Skeletal muscle tissue (tissue), 3 donors: ENCODE measurements at regions not wholly inside any gene's neighbourhood (a gene's known extent, or its start where the extent isn't known, plus 50 kb on each side); places are given as distances from the start of the nearest gene placed in this dataset.

Experiments used
- H3K27ac ChIP-seq: one replicate; pipeline ENCODE4 v1.7.0; 2013; ENCODE audit warnings: mild to moderate bottlenecking, low read depth, low read length, inconsistent platforms
- H3K27me3 ChIP-seq, 3 donors: one replicate each; pipeline ENCODE4 v1.7.0; 2013; ENCODE audit warnings: low read length in 3 of 3; ENCODE audit not compliant: control insufficient read depth in 3 of 3, insufficient read depth in 3 of 3
- H3K36me3 ChIP-seq, 3 donors: one replicate each; pipeline ENCODE4 v1.7.0; 2013; ENCODE audit warnings: low read length in 3 of 3; ENCODE audit not compliant: control insufficient read depth in 3 of 3, insufficient read depth in 3 of 3
- H3K4me1 ChIP-seq, 3 donors: one replicate each; pipeline ENCODE4 v1.7.0; 2013; ENCODE audit warnings: low read length in 3 of 3, mild to moderate bottlenecking in 3 of 3; ENCODE audit not compliant: control insufficient read depth in 3 of 3, insufficient read depth in 3 of 3
- H3K4me3 ChIP-seq, 3 donors: one replicate each; pipeline ENCODE4 v1.7.0; 2013; ENCODE audit warnings: low read length in 3 of 3
- H3K9ac ChIP-seq, 3 donors: one replicate each; pipeline ENCODE4 v1.7.0; 2013; ENCODE audit warnings: low read length in 3 of 3, mild to moderate bottlenecking in 3 of 3, moderate library complexity in 2 of 3, low read depth in 1 of 3
- H3K9me3 ChIP-seq, 3 donors: one replicate each; pipeline ENCODE4 v1.7.0; 2013; ENCODE audit warnings: low read length in 3 of 3; ENCODE audit not compliant: control insufficient read depth in 3 of 3
- donor health status: Osteomylitis.

GRCh38 chr10:3395458-3395861 lies 222.9 kb upstream of the PITRM1 start:
- peaks cover 3 to 7% (median 3%) of the 10 kb centered on the region in 3 donors for H3K27me3 ChIP-seq
- no peak overlapping the region for H3K4me3 ChIP-seq
- H3K9me3 ChIP-seq, result peaks cover 0 to 4% (median 2%) of the 10 kb centered on the region in 3 donors
- H3K4me1 ChIP-seq, result peaks cover 0 to 6% (median 3%) of the 10 kb centered on the region in 3 donors
- H3K27ac ChIP-seq, result no peak overlapping the region
- H3K36me3 ChIP-seq, result no peaks in the 10 kb centered on the region
- H3K9ac ChIP-seq, result no peak overlapping the region

GRCh38 chr10:3395041-3395440 lies 222.5 kb upstream of the PITRM1 start:
- Histone ChIP-seq H3K9me3 (peaks cover 0 to 4% (median 2%) of the 10 kb centered on the region in 3 donors), H3K27ac (no peak overlapping the region), H3K27me3 (peaks cover 3 to 7% (median 3%) of the 10 kb centered on the region in 3 donors), H3K4me3 (no peak overlapping the region), H3K9ac (no peak overlapping the region), H3K36me3 (no peaks in the 10 kb centered on the region), H3K4me1 (peaks cover 0 to 6% (median 3%) of the 10 kb centered on the region in 3 donors)

- Histone ChIP-seq H3K9ac (no peak overlapping the region), H3K4me1 (peaks cover 0 to 4% (median 0%) of the 10 kb centered on the region in 3 donors), H3K4me3 (no peak overlapping the region), H3K36me3 (no peaks in the 10 kb centered on the region), H3K27me3 (peaks cover 3 to 7% (median 3%) of the 10 kb centered on the region in 3 donors), H3K9me3 (peaks cover 0 to 4% (median 2%) of the 10 kb centered on the region in 3 donors), H3K27ac (no peak overlapping the region)
Measured at GRCh38 chr10:3393958-3394357, 221.4 kb upstream of the PITRM1 start.

DNA sequence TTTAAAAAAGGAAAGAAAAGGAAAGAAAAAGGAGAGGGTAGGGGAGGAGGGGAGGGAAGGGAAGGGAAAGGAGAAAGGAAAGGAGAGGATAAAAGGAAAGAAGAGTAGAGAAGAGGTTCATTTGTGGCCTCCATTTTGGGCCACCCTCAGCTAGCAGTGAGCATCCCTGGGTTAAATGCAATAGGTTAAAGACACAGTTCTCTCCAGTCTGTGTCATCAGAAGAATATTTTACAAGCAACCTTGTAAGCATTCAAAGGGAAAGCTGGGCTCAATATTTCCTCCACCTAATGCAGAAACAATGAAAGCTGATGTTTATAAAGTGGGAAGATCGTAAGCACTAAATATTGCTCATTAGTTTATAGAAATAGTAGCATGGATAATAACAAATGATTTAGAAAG lies 219.1 kb upstream of the PITRM1 start:
- Histone ChIP-seq H3K9ac (no peak overlapping the region), H3K27me3 (peaks cover 0 to 3% (median 3%) of the 10 kb centered on the region in 3 donors), H3K4me3 (no peak overlapping the region), H3K9me3 (peaks cover 0 to 4% (median 2%) of the 10 kb centered on the region in 3 donors), H3K4me1 (peaks cover 0 to 2% (median 0%) of the 10 kb centered on the region in 3 donors), H3K27ac (no peak overlapping the region), H3K36me3 (no peaks in the 10 kb centered on the region)

DNA sequence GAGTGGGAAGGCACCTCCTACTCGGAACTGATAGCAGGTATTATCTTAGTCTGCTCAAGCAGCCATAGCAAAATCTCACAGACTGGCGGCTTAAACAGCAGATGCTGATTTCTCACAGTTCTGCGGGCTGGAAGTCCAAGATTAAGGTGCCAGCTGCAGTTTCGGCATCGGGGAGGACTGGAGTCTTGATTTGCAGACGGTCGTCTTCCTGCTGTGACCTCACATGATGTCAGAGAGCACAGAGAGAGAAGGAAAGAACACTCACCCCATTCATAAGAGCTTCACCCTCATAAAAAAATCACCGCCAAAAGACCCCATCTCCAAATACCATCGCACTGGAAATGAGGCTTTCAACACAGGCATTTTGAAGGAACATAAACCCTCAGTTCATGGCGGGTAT lies 216.5 kb upstream of the PITRM1 start:
- no peak overlapping the region for H3K27ac ChIP-seq
- no peaks in the 10 kb centered on the region for H3K4me1 ChIP-seq
- H3K9ac ChIP-seq, result peak overlapping the region in 1 of 3 donors; percentile 15
- H3K36me3 ChIP-seq, result no peaks in the 10 kb centered on the region
- peaks cover 0 to 5% (median 5%) of the 10 kb centered on the region in 3 donors for H3K9me3 ChIP-seq
- H3K4me3 ChIP-seq, result no peak overlapping the region
- peaks cover 0 to 3% (median 0%) of the 10 kb centered on the region in 3 donors for H3K27me3 ChIP-seq

DNA sequence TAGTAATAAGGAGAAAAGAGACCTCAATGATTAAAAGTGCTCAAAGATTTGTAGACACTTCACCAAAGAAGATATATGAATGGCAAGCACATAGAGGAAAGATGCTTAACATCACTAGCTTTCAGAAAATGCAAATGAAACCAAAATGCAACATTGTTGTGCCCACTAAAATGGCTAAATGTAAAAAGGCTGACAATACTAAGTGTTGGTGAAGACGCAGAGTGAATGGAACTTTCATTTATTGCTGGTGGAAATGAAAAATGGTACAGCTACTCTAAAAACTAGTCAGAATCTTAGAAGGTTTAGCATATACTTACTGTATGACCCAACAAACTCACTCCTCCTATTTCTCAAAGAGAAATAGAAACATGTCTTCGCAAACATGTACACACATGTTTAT lies 212.9 kb upstream of the PITRM1 start:
- Histone ChIP-seq H3K27ac (no peak overlapping the region), H3K27me3 (no peaks in the 10 kb centered on the region), H3K36me3 (no peaks in the 10 kb centered on the region), H3K9me3 (peaks cover 0 to 5% (median 5%) of the 10 kb centered on the region in 3 donors), H3K4me3 (no peak overlapping the region), H3K9ac (no peak overlapping the region), H3K4me1 (no peaks in the 10 kb centered on the region)

GRCh38 chr10:3382092-3382491 lies 209.5 kb upstream of the PITRM1 start:
- H3K36me3 ChIP-seq, result no peaks in the 10 kb centered on the region
- no peaks in the 10 kb centered on the region for H3K27me3 ChIP-seq
- H3K9ac ChIP-seq, result no peak overlapping the region
- no peak overlapping the region for H3K4me3 ChIP-seq
- no peaks in the 10 kb centered on the region for H3K4me1 ChIP-seq
- no peak overlapping the region for H3K27ac ChIP-seq
- H3K9me3 ChIP-seq, result peaks cover 2 to 5% (median 5%) of the 10 kb centered on the region in 3 donors

DNA sequence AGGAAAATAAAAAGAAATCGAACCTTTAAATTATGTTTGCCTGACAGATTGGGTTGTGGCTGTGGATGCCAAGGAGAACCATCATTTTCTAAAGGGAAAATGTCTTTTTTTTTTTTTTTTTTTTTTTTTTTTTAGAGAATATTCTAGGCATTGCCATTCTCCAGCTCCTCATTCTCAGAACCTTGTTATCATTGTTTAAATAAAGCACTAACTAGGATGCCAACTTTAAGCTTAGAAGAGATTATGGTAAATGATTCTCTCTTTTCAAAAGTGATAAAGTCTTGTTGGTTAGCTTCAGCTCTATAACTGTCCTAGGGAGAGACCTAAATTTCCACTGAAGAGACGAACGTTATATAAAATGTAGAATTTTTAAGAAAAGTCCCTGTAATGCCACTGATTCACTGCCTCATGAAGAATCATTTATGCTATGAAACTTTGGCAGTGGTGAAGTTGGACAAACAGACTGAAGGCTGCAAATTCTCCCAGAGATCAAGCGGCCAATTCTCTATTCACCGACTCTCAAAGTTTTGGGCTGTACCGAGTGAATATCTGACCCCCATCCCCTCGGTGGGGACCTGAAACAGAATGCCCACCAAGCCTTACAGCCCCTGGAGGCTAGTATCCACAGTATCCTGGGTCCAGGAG lies 207.9 kb upstream of the PITRM1 start:
- no peak overlapping the region for H3K9ac ChIP-seq
- H3K9me3 ChIP-seq, result peaks cover 2 to 5% (median 3%) of the 10 kb centered on the region in 3 donors
- no peaks in the 10 kb centered on the region for H3K4me1 ChIP-seq
- H3K36me3 ChIP-seq, result no peaks in the 10 kb centered on the region
- H3K4me3 ChIP-seq, result no peak overlapping the region
- no peaks in the 10 kb centered on the region for H3K27me3 ChIP-seq
- no peak overlapping the region for H3K27ac ChIP-seq

DNA sequence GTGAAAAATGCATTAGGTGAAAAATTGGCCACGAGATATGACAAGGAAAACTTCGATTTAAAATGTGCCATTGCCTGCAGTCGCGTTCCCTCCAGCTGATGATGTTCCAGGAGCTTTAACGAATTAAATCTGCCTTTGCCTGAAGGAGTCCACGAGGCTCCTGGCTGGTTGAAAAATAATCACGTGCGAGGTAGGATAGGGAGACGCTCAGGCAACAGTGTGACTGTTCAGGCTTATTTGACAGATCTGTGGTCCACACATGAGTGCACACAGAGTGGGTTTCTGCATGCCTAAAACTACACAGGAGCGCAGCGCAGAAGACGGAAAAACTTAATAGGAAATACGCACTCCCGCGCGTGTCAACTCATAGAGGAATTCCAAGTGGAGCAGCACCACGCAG lies 204.0 kb upstream of the PITRM1 start:
- no peak overlapping the region for H3K4me3 ChIP-seq

DNA sequence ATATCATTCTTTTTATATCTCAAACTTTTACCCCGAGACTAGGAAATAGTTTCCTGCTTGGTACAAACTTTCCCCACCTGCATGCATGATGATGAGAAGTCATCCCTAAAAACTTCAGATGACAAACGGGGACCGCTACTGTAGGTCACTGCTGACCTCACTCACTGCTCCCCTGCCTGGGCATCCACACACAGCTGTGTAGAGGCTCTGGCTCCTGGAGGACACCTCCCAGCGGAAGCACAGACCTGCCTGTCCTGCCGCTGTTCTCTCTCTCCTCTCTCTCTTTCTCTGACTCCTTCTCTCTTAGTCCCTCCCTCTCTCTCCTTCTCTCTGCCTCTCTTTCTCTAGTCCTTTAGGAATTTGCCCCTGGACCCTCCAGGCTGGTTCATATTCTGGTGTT lies 202.9 kb upstream of the PITRM1 start:
- no peak overlapping the region for H3K4me3 ChIP-seq
- no peak overlapping the region for H3K9ac ChIP-seq
- no peaks in the 10 kb centered on the region for H3K27me3 ChIP-seq
- no peaks in the 10 kb centered on the region for H3K4me1 ChIP-seq
- no peak overlapping the region for H3K27ac ChIP-seq
- H3K36me3 ChIP-seq, result no peaks in the 10 kb centered on the region
- peaks cover 0 to 2% (median 0%) of the 10 kb centered on the region in 3 donors for H3K9me3 ChIP-seq

More for the DNA sequence above, 204.0 kb upstream of the PITRM1 start:
- no peaks in the 10 kb centered on the region for H3K36me3 ChIP-seq
- H3K9ac ChIP-seq, result no peak overlapping the region
- H3K27ac ChIP-seq, result no peak overlapping the region
- no peaks in the 10 kb centered on the region for H3K4me1 ChIP-seq
- no peaks in the 10 kb centered on the region for H3K27me3 ChIP-seq
- H3K9me3 ChIP-seq, result peaks cover 0 to 2% (median 0%) of the 10 kb centered on the region in 3 donors
